ENCODE measurements at regions not wholly inside any gene's neighbourhood (a gene's known extent, or its start where the extent isn't known, plus 50 kb on each side); places are given as distances from the start of the nearest gene placed in this dataset.

GRCh38 chr22:48137640-48138039 is 1375.2 kb downstream of the TBC1D22A start:
- DNase-seq = no peak

- no peak for DNase-seq
Observed at GRCh38 chr22:48135592-48135991, 1373.1 kb downstream of the TBC1D22A start.

- no peak for DNase-seq
Observed at GRCh38 chr22:48125416-48125815, 1363.0 kb downstream of the TBC1D22A start.

- no peak for DNase-seq
Observed at GRCh38 chr22:48121984-48122383, 1359.5 kb downstream of the TBC1D22A start.

GRCh38 chr22:48118654-48119053 is 1356.2 kb downstream of the TBC1D22A start:
- no peak for DNase-seq

GRCh38 chr22:48116871-48117270 is 1354.4 kb downstream of the TBC1D22A start:
- no peak for DNase-seq

- no peak for DNase-seq
Observed at GRCh38 chr22:48112687-48113521, 1350.5 kb downstream of the TBC1D22A start.

- no peak for DNase-seq
Observed at GRCh38 chr22:48106715-48107259, 1344.3 kb downstream of the TBC1D22A start.

- DNase-seq = no peak
Observed at GRCh38 chr22:48106215-48106614, 1343.8 kb downstream of the TBC1D22A start.

- DNase-seq = no peak
Observed at GRCh38 chr22:48105259-48105658, 1342.8 kb downstream of the TBC1D22A start.

- DNase-seq = no peak
Observed at GRCh38 chr22:48104766-48105165, 1342.3 kb downstream of the TBC1D22A start.

- no peak for DNase-seq
Observed at GRCh38 chr22:48104102-48104738, 1341.8 kb downstream of the TBC1D22A start.

- no peak for DNase-seq
Observed at GRCh38 chr22:48103126-48103875, 1340.9 kb downstream of the TBC1D22A start.

- no peak for DNase-seq
Observed at GRCh38 chr22:48102581-48102980, 1340.1 kb downstream of the TBC1D22A start.

- no peak for DNase-seq
Observed at GRCh38 chr22:48101704-48102103, 1339.3 kb downstream of the TBC1D22A start.

GRCh38 chr22:48100685-48101417 is 1338.4 kb downstream of the TBC1D22A start:
- no peak for DNase-seq

GRCh38 chr22:48099671-48100070 is 1337.2 kb downstream of the TBC1D22A start:
- DNase-seq = no peak

- DNase-seq = no peak
Observed at GRCh38 chr22:48099251-48099650, 1336.8 kb downstream of the TBC1D22A start.

- DNase-seq = no peak
Observed at GRCh38 chr22:48098921-48099245, 1336.4 kb downstream of the TBC1D22A start.

GRCh38 chr22:48098243-48098920 is 1335.9 kb downstream of the TBC1D22A start:
- no peak for DNase-seq

- DNase-seq = no peak
Observed at GRCh38 chr22:48097723-48098122, 1335.3 kb downstream of the TBC1D22A start.

Measured in NCI-H1930 (cell line).